T-helper 2 cell (primary cell): ENCODE measurements at regions not wholly inside any gene's neighbourhood (a gene's known extent, or its start where the extent isn't known, plus 50 kb on each side); places are given as distances from the start of the nearest gene placed in this dataset.
A peak's percentile ranks its signal among the peaks of the same experiment; 100 is the strongest.

Experiments
- DNase-seq, 5 experiments: peaks; one replicate each; pipeline versions ENCODE4 v3.0.0 to v3.0.0-alpha.2; 2012 to 2022

- DNase-seq: no peak
Measured at GRCh38 chr13:31049083-31049482, 112.6 kb downstream of the HSPH1 start.

GRCh38 chr13:31048521-31048920 is 113.2 kb downstream of the HSPH1 start:
- no peak for DNase-seq

GRCh38 chr13:31046711-31047279 is 114.3 kb downstream of the TEX26 start:
- no peak for DNase-seq

GRCh38 chr13:31045286-31046081 is 113.0 kb downstream of the TEX26 start:
- peak in 4 of 5 experiments; percentile 7 to 94 (median 50) for DNase-seq

- peak; percentile 42 to 97 (median 66) for DNase-seq
Measured at GRCh38 chr13:31044364-31045285, 112.2 kb downstream of the TEX26 start.

GRCh38 chr13:31043957-31044356 is 111.5 kb downstream of the TEX26 start:
- DNase-seq: no peak

GRCh38 chr13:31042481-31043165 is 110.2 kb downstream of the TEX26 start:
- peak in 1 of 5 experiments; percentile 50 for DNase-seq

- no peak for DNase-seq
Measured at GRCh38 chr13:31042049-31042448, 109.6 kb downstream of the TEX26 start.

- DNase-seq: peak in 2 of 5 experiments; percentile 4 to 88
Measured at GRCh38 chr13:31038834-31039552, 106.5 kb downstream of the TEX26 start.

- no peak for DNase-seq
Measured at GRCh38 chr13:31037874-31038500, 105.5 kb downstream of the TEX26 start.

- no peak for DNase-seq
Measured at GRCh38 chr13:31036731-31037695, 104.6 kb downstream of the TEX26 start.

GRCh38 chr13:31035185-31035965 is 102.9 kb downstream of the TEX26 start:
- DNase-seq: no peak

GRCh38 chr13:31032528-31033113 is 100.2 kb downstream of the TEX26 start:
- DNase-seq: no peak

GRCh38 chr13:31031482-31031881 is 99.0 kb downstream of the TEX26 start:
- no peak for DNase-seq

- no peak for DNase-seq
Measured at GRCh38 chr13:31029102-31029501, 96.6 kb downstream of the TEX26 start.

- no peak for DNase-seq
Measured at GRCh38 chr13:31027136-31027535, 94.7 kb downstream of the TEX26 start.
